Astrocyte of the cerebellum (primary cell): ENCODE measurements at regions not wholly inside any gene's neighbourhood (a gene's known extent, or its start where the extent isn't known, plus 50 kb on each side); places are given as distances from the start of the nearest gene placed in this dataset.

Experiments used
- DNase-seq: peaks from one replicate; pipeline ENCODE4 v3.0.0-alpha.2; 2011; ENCODE audit warnings: low read depth
- H3K4me3 ChIP-seq: 2 replicates; pipeline ENCODE4 v1.5.1; 2011; ENCODE audit warnings: mild to moderate bottlenecking, low read depth, low read length, moderate library complexity
- CTCF ChIP-seq: IDR thresholded peaks from 2 replicates; pipeline ENCODE4 v1.5.1; 2012; ENCODE audit warnings: low read length, low read depth, moderate library complexity, mild to moderate bottlenecking; ENCODE audit errors: missing control alignments
- in situ Hi-C: cut with HindIII; loops from 2 replicates; pipeline ENCODE4 v1.10.0; 2017; ENCODE audit warnings: low sequenced_read_pairs

GRCh38 chr1:95497566-95497965 lies 263.6 kb downstream of the RWDD3 start:
- H3K4me3 ChIP-seq = no peak overlapping the region
- in situ Hi-C loops = no loop called here
- TF ChIP-seq CTCF = no peak
- DNase-seq = no peak

- H3K4me3 ChIP-seq = no peak overlapping the region
- TF ChIP-seq CTCF = no peak
- in situ Hi-C loops = no loop called here
- no peak for DNase-seq
These were observed 269.4 kb downstream of the RWDD3 start for GRCh38 chr1:95503278-95504030.

GRCh38 chr1:95504321-95504720 lies 270.3 kb downstream of the RWDD3 start:
- H3K4me3 ChIP-seq = no peak overlapping the region
- in situ Hi-C loops = no loop called here
- TF ChIP-seq CTCF = no peak
- DNase-seq = no peak

GRCh38 chr1:95506736-95507414 lies 272.9 kb downstream of the RWDD3 start:
- no peak for DNase-seq
- TF ChIP-seq CTCF = no peak
- in situ Hi-C loops = no loop called here
- H3K4me3 ChIP-seq = no peak overlapping the region

- in situ Hi-C loops = no loop called here
- no peak for TF ChIP-seq CTCF
- no peak for DNase-seq
- H3K4me3 ChIP-seq = no peak overlapping the region
These were observed 276.0 kb downstream of the RWDD3 start for GRCh38 chr1:95509989-95510388.

GRCh38 chr1:95512925-95513324 lies 278.9 kb downstream of the RWDD3 start:
- no peak for DNase-seq
- TF ChIP-seq CTCF = no peak
- H3K4me3 ChIP-seq = no peak overlapping the region
- in situ Hi-C loops = no loop called here
